Adrenal gland (tissue), 5 donors: ENCODE measurements at regions not wholly inside any gene's neighbourhood (a gene's known extent, or its start where the extent isn't known, plus 50 kb on each side); places are given as distances from the start of the nearest gene placed in this dataset.

Experiments
- POLR2A ChIP-seq, 2 donors: fragments of 450-650 bp; IDR thresholded peaks; one replicate each; pipeline ENCODE4 v1.6.1; 2017; ENCODE audit warnings: antibody characterized with exemption in 2 of 2, mild to moderate bottlenecking in 2 of 2, moderate library complexity in 1 of 2
- TF ChIP-seq, protein P1 (sequence below), 6 experiments: fragments of 450-650 bp in 4 of 6; fragments of 200-600 bp in 2 of 6; sonication (generic) in 1 of 6; IDR thresholded peaks; 1 replicate in 5 of 6; 2 replicates in 1 of 6; pipeline versions ENCODE4 v1.5.1 to v1.8.0; 2016 to 2021; ENCODE audit warnings: antibody characterized with exemption in 6 of 6, mild to moderate bottlenecking in 2 of 6, moderate library complexity in 1 of 6
- donor health status: DM: no; HTN: no; CAD: no.

- no peak for TF ChIP-seq POLR2A (IDR thresholded peaks at IDR 0.05)
- TF ChIP-seq, protein P1, sequence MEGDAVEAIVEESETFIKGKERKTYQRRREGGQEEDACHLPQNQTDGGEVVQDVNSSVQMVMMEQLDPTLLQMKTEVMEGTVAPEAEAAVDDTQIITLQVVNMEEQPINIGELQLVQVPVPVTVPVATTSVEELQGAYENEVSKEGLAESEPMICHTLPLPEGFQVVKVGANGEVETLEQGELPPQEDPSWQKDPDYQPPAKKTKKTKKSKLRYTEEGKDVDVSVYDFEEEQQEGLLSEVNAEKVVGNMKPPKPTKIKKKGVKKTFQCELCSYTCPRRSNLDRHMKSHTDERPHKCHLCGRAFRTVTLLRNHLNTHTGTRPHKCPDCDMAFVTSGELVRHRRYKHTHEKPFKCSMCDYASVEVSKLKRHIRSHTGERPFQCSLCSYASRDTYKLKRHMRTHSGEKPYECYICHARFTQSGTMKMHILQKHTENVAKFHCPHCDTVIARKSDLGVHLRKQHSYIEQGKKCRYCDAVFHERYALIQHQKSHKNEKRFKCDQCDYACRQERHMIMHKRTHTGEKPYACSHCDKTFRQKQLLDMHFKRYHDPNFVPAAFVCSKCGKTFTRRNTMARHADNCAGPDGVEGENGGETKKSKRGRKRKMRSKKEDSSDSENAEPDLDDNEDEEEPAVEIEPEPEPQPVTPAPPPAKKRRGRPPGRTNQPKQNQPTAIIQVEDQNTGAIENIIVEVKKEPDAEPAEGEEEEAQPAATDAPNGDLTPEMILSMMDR (IDR thresholded peaks at IDR 0.05) = no peak
Observed at GRCh38 chr3:84442533-84442932, 516.3 kb upstream of the CADM2 start.
